NT2/D1 (cell line): ENCODE measurements at regions not wholly inside any gene's neighbourhood (a gene's known extent, or its start where the extent isn't known, plus 50 kb on each side); places are given as distances from the start of the nearest gene placed in this dataset.

Experiments
- SUZ12 ChIP-seq: IDR thresholded peaks from 2 replicates; pipeline ENCODE4 v1.6.1; 2011; ENCODE audit not compliant: insufficient read length, insufficient read depth; ENCODE audit errors: extremely low read depth
- YY1 ChIP-seq: IDR thresholded peaks from 2 replicates; pipeline ENCODE4 v1.6.1; 2011; ENCODE audit not compliant: insufficient read length, insufficient read depth

DNA sequence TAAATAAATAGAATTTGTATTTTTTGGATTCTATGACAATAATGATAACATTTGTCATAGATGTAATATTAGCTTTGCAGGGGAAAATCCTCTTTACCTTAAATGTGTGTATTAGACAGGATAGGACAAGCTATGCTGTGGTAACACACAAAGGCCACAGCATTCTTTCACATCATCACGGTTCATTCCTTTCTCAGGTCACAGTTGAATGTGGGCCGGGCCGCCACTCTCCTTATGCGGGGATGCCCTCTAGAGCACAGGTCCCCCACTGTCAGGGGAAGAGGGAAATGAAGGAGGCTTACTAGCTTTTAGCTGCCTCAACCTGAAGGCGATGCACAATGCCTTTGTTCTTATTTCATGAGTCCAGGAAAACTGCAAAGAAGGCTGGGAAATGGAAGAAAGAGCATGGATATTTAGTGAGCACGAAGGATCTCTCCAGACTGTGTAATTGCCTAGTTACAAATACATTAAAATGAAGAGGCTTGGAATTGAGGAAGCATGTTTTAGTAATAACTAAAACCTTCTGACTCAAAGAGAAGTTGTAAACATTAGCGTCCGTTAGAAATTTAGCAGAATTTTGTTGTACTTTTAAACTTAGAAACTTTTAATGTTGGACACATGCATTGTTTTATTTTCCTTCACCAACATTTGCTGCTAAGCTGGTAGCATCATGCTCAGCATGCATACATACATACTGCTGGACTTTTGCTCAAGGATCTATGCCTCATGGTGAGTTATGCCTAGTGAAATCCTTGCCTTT, 248.9 kb upstream of the FOXQ1 start:
- TF ChIP-seq SUZ12 (no peak), YY1 (no peak)
